Cardiac muscle cell (in vitro differentiated cells and primary cell): ENCODE measurements at regions not wholly inside any gene's neighbourhood (a gene's known extent, or its start where the extent isn't known, plus 50 kb on each side); places are given as distances from the start of the nearest gene placed in this dataset.

Experiments
- DNase-seq, 2 donors: peaks; one replicate each; pipeline versions ENCODE4 v3.0.0 to v3.0.0-alpha.2; 2010 to 2017; ENCODE audit warnings: low read depth in 1 of 2, low spot score in 1 of 2
- H3K27ac ChIP-seq: fragments of 200-600 bp; sonication (generic); 2 replicates; pipeline ENCODE4 v1.5.1; 2016
- H3K27me3 ChIP-seq: fragments of 200-600 bp; sonication (generic); 2 replicates; pipeline ENCODE4 v1.6.0; 2016; ENCODE audit warnings: control low read depth
- H3K36me3 ChIP-seq: fragments of 200-600 bp; sonication (generic); 2 replicates; pipeline ENCODE4 v1.5.1; 2016; ENCODE audit warnings: control low read depth
- H3K4me1 ChIP-seq: fragments of 200-600 bp; sonication (generic); 2 replicates; pipeline ENCODE4 v1.8.1; 2017; ENCODE audit warnings: low read depth, mild to moderate bottlenecking, mixed run types
- H3K4me3 ChIP-seq: fragments of 200-600 bp; sonication (generic); 2 replicates; pipeline ENCODE4 v1.5.1; 2016; ENCODE audit warnings: mild to moderate bottlenecking
- H3K9me3 ChIP-seq: fragments of 200-600 bp; sonication (generic); 2 replicates; pipeline ENCODE4 v1.5.1; 2017; ENCODE audit warnings: low read depth, mild to moderate bottlenecking, control low read depth
- CTCF ChIP-seq: IDR thresholded peaks from 2 replicates; pipeline ENCODE4 v1.5.1; 2012; ENCODE audit warnings: low read depth, mild to moderate bottlenecking, low read length

GRCh38 chr1:58988752-58989151, 204.9 kb upstream of the JUN start:
- peaks cover 21% of the 10 kb centered on the region for H3K27me3 ChIP-seq
- no peak overlapping the region for H3K4me3 ChIP-seq
- H3K27ac ChIP-seq: no peak overlapping the region
- H3K36me3 ChIP-seq: no peaks in the 10 kb centered on the region
- DNase-seq: no peak
- TF ChIP-seq CTCF: no peak
- H3K9me3 ChIP-seq: no peaks in the 10 kb centered on the region
- H3K4me1 ChIP-seq: peaks cover 3% of the 10 kb centered on the region

GRCh38 chr1:58989845-58990244, 206.0 kb upstream of the JUN start:
- no peak for DNase-seq
- no peak overlapping the region for H3K27ac ChIP-seq
- peaks cover 22% of the 10 kb centered on the region for H3K27me3 ChIP-seq
- H3K4me1 ChIP-seq: peaks cover 3% of the 10 kb centered on the region
- no peak for TF ChIP-seq CTCF
- H3K4me3 ChIP-seq: no peak overlapping the region
- no peaks in the 10 kb centered on the region for H3K9me3 ChIP-seq
- no peaks in the 10 kb centered on the region for H3K36me3 ChIP-seq

- DNase-seq: no peak
- peaks cover 5% of the 10 kb centered on the region for H3K4me1 ChIP-seq
- no peaks in the 10 kb centered on the region for H3K36me3 ChIP-seq
- no peak overlapping the region for H3K27ac ChIP-seq
- H3K9me3 ChIP-seq: no peaks in the 10 kb centered on the region
- H3K4me3 ChIP-seq: no peak overlapping the region
- TF ChIP-seq CTCF: no peak
- H3K27me3 ChIP-seq: peaks cover 22% of the 10 kb centered on the region
These were observed 207.5 kb upstream of the JUN start for GRCh38 chr1:58991305-58991704.

- no peak for TF ChIP-seq CTCF
- no peak for DNase-seq
- no peak overlapping the region for H3K4me3 ChIP-seq
- H3K27me3 ChIP-seq: peaks cover 22% of the 10 kb centered on the region
- no peak overlapping the region for H3K27ac ChIP-seq
- H3K9me3 ChIP-seq: no peaks in the 10 kb centered on the region
- peaks cover 7% of the 10 kb centered on the region for H3K4me1 ChIP-seq
- no peaks in the 10 kb centered on the region for H3K36me3 ChIP-seq
These were observed 208.8 kb upstream of the JUN start for GRCh38 chr1:58992643-58993042.

GRCh38 chr1:58993403-58993802, 209.6 kb upstream of the JUN start:
- no peak for DNase-seq
- peaks cover 7% of the 10 kb centered on the region for H3K4me1 ChIP-seq
- no peaks in the 10 kb centered on the region for H3K9me3 ChIP-seq
- H3K27me3 ChIP-seq: peaks cover 22% of the 10 kb centered on the region
- H3K27ac ChIP-seq: no peak overlapping the region
- no peaks in the 10 kb centered on the region for H3K36me3 ChIP-seq
- TF ChIP-seq CTCF: no peak
- H3K4me3 ChIP-seq: no peak overlapping the region

GRCh38 chr1:58994664-58995063, 210.8 kb upstream of the JUN start:
- Histone ChIP-seq H3K4me3 (no peak overlapping the region), H3K36me3 (no peaks in the 10 kb centered on the region), H3K27me3 (peaks cover 22% of the 10 kb centered on the region), H3K27ac (no peak overlapping the region), H3K4me1 (peaks cover 7% of the 10 kb centered on the region), H3K9me3 (no peaks in the 10 kb centered on the region)
- DNase-seq: no peak
- TF ChIP-seq CTCF: no peak
